ENCODE measurements at regions not wholly inside any gene's neighbourhood (a gene's known extent, or its start where the extent isn't known, plus 50 kb on each side); places are given as distances from the start of the nearest gene placed in this dataset.

DNA sequence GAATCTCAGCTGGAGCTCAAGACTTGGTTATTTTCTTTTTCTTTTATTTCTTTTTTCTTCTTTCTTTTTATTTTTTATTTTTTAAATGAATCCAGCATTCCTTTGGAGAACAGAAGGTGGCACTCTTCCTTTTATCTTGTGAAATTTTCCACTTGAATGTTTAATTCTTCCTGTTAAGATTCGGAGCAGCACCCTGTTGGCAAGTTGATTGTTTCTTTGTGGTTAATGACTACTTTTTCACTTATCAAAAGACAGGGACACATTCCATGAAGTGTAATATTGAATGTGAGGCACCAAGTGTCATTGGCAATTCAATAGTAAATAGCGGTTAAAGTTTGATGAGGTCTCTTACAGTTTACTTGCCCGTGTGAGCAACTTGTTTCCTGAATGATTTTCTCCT lies 240.5 kb upstream of the CHD1 start:
- TF ChIP-seq, protein P1, sequence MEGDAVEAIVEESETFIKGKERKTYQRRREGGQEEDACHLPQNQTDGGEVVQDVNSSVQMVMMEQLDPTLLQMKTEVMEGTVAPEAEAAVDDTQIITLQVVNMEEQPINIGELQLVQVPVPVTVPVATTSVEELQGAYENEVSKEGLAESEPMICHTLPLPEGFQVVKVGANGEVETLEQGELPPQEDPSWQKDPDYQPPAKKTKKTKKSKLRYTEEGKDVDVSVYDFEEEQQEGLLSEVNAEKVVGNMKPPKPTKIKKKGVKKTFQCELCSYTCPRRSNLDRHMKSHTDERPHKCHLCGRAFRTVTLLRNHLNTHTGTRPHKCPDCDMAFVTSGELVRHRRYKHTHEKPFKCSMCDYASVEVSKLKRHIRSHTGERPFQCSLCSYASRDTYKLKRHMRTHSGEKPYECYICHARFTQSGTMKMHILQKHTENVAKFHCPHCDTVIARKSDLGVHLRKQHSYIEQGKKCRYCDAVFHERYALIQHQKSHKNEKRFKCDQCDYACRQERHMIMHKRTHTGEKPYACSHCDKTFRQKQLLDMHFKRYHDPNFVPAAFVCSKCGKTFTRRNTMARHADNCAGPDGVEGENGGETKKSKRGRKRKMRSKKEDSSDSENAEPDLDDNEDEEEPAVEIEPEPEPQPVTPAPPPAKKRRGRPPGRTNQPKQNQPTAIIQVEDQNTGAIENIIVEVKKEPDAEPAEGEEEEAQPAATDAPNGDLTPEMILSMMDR (IDR thresholded peaks at IDR 0.05; ENCODE audit: low read depth, low read length, poor library complexity, severe bottlenecking) = no peak
- no peak for TF ChIP-seq EZH2phosphoT487 (IDR thresholded peaks at IDR 0.05; ENCODE audit: borderline replicate concordance, low read length)
